ENCODE measurements at regions not wholly inside any gene's neighbourhood (a gene's known extent, or its start where the extent isn't known, plus 50 kb on each side); places are given as distances from the start of the nearest gene placed in this dataset.

DNA sequence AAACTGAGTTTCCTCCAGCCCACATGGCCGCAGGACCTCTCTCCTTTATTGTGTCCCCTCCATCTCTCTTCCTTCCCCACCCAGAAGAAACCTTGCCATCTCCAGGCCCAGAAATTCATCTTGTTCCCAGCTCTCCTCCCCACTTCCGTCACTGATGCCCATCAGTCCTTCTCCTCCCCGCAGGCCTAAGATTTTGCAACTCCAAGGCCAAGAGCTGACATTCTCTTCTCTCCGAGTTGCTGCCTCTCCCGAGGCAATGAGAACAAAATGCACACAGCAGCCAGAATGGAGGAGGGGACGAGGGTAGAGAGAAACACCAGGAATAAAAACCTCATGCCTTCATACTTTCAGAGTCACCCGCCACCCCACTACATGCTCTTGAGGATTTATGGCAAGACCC is 526.5 kb upstream of the PROK2 start:
- Histone ChIP-seq H3K36me3 (ENCODE audit: control insufficient read depth in 1 of 2, insufficient read depth in 2 of 2, low read length in 2 of 2) (no peaks in the 10 kb centered on the region), H3K27ac (ENCODE audit: low read length) (no peak overlapping the region), H3K9me3 (ENCODE audit: control insufficient read depth in 1 of 2, low read length in 2 of 2) (no peaks in the 10 kb centered on the region), H3K4me3 (ENCODE audit: low read depth in 1 of 2, low read length in 2 of 2) (no peak overlapping the region), H3K4me1 (ENCODE audit: control insufficient read depth in 1 of 2, insufficient read depth in 2 of 2, low read length in 2 of 2) (peaks cover 5 to 9% of the 10 kb centered on the region in 2 donors), H3K27me3 (ENCODE audit: low read depth, low read length) (no peaks in the 10 kb centered on the region)

DNA sequence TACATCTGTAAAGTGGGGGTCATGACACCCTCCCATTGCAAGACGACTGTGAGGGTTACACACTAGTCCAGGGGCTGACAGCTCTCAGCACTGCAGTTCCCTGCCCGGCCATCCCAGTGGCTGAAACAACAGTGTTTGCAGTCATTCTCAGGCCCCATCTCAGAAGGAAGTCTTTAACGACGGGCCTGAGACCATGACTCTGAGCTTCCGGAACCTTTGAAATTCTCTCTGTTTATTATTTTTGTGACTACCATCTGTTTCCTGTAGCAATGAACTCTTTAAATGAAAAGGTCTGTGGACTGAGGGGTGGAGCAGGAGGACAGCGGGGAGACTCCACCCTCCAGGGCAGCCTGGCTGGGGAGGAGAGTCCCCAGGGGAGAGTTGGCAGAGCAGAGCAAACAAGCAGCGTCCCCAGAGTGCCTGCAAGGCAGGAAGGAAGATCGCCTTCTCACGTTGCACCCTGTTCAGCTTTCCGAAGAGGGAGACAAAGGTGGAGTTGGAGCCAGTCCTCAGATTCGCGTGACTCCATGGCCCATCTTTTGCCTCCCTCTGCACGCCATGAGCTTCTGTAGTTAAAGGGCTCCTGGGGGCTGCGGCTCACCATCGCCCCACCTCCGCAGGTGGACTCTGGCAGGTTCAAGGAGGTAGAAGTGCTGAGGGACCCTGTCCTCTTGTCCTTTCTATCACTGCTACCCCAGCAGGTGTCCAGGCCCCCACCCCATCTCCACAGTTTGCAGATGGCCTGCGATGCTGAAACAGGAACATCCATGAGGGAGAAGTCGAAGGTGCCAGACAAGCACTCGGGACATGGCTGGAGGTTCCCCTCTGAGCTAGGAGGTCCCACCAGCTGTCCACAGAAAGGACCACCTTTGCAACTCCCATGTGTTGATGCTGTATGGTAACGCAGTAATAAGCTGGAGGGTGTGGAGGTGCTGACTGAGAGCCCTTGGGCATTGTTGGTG is 525.8 kb upstream of the PROK2 start:
- no peaks in the 10 kb centered on the region for H3K27me3 ChIP-seq (ENCODE audit: low read depth, low read length)
- H3K36me3 ChIP-seq (ENCODE audit: control insufficient read depth in 1 of 2, insufficient read depth in 2 of 2, low read length in 2 of 2) = no peaks in the 10 kb centered on the region
- H3K27ac ChIP-seq (ENCODE audit: low read length) = no peak overlapping the region
- no peak overlapping the region for H3K4me3 ChIP-seq (ENCODE audit: low read depth in 1 of 2, low read length in 2 of 2)
- no peaks in the 10 kb centered on the region for H3K9me3 ChIP-seq (ENCODE audit: control insufficient read depth in 1 of 2, low read length in 2 of 2)
- H3K4me1 ChIP-seq (ENCODE audit: control insufficient read depth in 1 of 2, insufficient read depth in 2 of 2, low read length in 2 of 2) = peaks cover 5 to 9% of the 10 kb centered on the region in 2 donors

DNA sequence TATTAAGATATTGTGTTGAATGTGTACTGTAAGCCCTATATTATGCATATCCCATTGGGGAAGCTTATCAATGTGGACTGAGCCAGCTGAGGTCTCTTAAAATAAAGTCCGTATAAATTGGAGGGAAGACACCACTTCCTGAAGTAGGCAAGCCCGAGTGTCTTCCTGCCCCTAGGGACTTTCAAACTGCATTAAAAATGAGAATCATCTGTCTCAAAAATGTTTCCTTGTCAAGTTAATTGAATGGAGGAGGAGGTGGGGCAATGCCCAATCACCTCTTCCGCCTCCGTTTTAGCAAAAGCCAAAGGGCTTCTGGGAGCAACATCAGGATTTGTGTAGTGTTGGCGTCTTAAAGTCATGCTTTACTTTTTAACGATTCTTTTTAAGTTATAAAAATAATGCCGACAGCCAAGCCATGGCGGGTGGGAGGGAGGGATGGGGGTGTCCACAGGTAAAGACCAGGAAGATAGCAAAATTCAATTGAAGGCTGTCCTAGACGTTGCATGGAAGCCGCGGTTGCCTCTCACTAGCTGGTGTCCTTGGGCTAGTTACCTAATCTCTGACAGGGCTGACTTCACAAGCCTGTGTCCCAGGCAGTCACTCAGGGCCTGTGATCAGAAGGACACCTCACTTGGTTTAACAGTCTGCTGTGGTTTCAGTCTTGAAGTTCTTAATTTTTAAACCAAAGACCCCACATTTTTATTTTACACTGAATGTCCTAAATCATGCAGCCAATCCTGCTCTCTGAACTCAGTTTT is 524.9 kb upstream of the PROK2 start:
- peaks cover 5 to 9% of the 10 kb centered on the region in 2 donors for H3K4me1 ChIP-seq (ENCODE audit: control insufficient read depth in 1 of 2, insufficient read depth in 2 of 2, low read length in 2 of 2)
- no peaks in the 10 kb centered on the region for H3K36me3 ChIP-seq (ENCODE audit: control insufficient read depth in 1 of 2, insufficient read depth in 2 of 2, low read length in 2 of 2)
- H3K27ac ChIP-seq (ENCODE audit: low read length) = no peak overlapping the region
- no peaks in the 10 kb centered on the region for H3K9me3 ChIP-seq (ENCODE audit: control insufficient read depth in 1 of 2, low read length in 2 of 2)
- no peaks in the 10 kb centered on the region for H3K27me3 ChIP-seq (ENCODE audit: low read depth, low read length)
- H3K4me3 ChIP-seq (ENCODE audit: low read depth in 1 of 2, low read length in 2 of 2) = no peak overlapping the region

DNA sequence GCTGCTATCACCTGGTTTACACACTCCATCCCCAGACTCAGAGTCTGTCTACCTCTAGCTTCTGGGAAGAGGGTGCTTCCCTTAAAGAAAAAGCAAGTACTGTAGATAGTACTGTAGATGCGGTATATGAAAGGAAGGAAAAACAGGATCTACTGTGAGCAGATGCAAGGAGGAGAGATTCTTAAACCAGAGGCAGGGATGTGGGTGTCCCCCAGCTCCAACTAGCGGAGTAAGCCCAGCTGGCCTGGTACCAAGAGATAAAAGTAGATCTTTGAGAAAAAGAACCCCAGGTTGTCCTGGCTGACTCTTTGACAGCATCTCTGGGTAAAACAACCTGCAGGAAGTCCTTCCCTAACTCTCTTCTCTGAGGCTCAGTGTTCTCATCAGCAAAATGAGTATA is 523.7 kb upstream of the PROK2 start:
- Histone ChIP-seq H3K4me3 (ENCODE audit: low read depth in 1 of 2, low read length in 2 of 2) (no peak overlapping the region), H3K27ac (ENCODE audit: low read length) (no peak overlapping the region), H3K4me1 (ENCODE audit: control insufficient read depth in 1 of 2, insufficient read depth in 2 of 2, low read length in 2 of 2) (peaks cover 5 to 9% of the 10 kb centered on the region in 2 donors), H3K27me3 (ENCODE audit: low read depth, low read length) (no peaks in the 10 kb centered on the region), H3K9me3 (ENCODE audit: control insufficient read depth in 1 of 2, low read length in 2 of 2) (no peaks in the 10 kb centered on the region), H3K36me3 (ENCODE audit: control insufficient read depth in 1 of 2, insufficient read depth in 2 of 2, low read length in 2 of 2) (no peaks in the 10 kb centered on the region)

DNA sequence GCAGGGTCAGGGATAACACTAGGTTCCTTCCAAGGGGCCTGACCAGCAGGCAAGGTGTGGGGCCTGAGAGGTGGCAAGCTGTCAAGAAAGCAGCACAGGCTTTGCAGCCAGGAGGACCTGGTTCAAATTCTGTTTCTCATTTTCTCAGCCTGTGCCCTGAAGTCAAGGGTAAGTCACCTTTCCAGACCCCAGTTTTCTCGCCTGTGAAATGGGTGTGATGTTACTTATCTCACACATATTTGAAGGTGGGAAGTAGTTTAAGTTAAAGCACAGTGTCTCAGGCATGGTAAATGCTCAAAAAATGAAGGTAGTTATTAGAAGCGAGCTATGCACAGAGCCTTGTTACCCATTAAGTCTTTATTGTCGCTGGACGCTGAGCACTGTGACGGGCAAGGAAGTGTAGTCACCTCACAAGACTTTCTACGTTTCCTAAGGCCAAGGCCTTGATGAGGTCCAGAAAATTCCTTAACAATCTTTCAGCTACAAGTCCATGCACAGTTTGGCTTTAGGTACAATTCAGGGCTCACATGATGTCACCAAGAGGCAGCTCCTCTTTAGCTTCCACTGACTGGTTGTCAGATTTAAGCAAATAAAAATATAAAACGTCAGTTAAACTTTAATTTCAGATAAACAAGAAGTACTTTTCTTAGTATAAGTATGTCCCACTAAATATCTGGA is 522.6 kb upstream of the PROK2 start:
- Histone ChIP-seq H3K9me3 (ENCODE audit: control insufficient read depth in 1 of 2, low read length in 2 of 2) (no peaks in the 10 kb centered on the region), H3K36me3 (ENCODE audit: control insufficient read depth in 1 of 2, insufficient read depth in 2 of 2, low read length in 2 of 2) (no peaks in the 10 kb centered on the region), H3K4me3 (ENCODE audit: low read depth in 1 of 2, low read length in 2 of 2) (no peak overlapping the region), H3K27me3 (ENCODE audit: low read depth, low read length) (no peaks in the 10 kb centered on the region), H3K27ac (ENCODE audit: low read length) (no peak overlapping the region), H3K4me1 (ENCODE audit: control insufficient read depth in 1 of 2, insufficient read depth in 2 of 2, low read length in 2 of 2) (peaks cover 5 to 9% of the 10 kb centered on the region in 2 donors)

DNA sequence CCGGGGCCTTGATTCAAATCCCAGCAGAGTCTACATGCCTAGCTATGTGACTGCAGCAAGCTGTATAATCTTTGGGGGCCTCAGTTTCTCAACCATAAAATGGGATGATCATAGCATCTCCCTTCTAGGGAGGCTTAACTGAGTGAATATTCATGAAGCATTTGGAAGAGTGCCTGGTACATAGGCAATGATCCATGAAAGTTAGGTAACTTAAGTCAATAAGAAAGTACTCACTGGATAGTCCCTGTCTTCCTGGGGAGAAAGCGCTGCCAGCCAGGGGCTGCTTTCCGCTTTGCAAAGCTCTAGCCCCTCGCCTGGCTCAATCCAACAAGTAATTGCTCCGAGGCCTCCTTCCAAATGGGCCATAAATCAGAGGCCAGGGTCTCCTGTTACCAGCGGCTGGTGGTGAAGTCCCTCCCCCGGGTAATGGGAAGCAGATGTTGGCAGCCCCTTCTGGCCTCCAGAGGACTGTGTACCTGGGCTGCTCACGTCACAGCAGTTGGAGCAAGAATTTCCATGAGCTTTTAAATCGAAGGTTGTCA is 521.9 kb upstream of the PROK2 start:
- Histone ChIP-seq H3K9me3 (ENCODE audit: control insufficient read depth in 1 of 2, low read length in 2 of 2) (no peaks in the 10 kb centered on the region), H3K4me3 (ENCODE audit: low read depth in 1 of 2, low read length in 2 of 2) (no peak overlapping the region), H3K27me3 (ENCODE audit: low read depth, low read length) (no peaks in the 10 kb centered on the region), H3K27ac (ENCODE audit: low read length) (no peak overlapping the region), H3K4me1 (ENCODE audit: control insufficient read depth in 1 of 2, insufficient read depth in 2 of 2, low read length in 2 of 2) (peaks cover 5 to 9% of the 10 kb centered on the region in 2 donors), H3K36me3 (ENCODE audit: control insufficient read depth in 1 of 2, insufficient read depth in 2 of 2, low read length in 2 of 2) (no peaks in the 10 kb centered on the region)

DNA sequence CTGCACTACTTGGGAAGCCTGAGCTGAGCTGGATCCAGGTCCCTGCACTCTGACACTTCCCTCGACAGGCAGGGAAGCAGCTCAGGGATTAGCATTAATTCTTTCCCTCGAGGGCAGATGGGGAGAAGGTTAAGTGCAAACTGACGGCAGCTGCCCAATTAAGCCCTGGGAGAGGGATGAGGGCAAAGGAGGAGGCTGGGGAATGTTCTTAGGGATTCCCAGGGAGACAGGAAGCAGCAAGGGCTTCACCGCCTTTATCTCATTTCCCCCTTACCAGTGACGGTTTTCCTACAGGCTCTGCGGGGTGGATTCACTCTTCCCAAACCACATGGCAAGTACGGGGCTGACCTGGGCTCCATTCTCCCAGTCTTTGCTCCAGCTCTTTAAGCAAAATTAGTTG is 519.0 kb upstream of the PROK2 start:
- no peaks in the 10 kb centered on the region for H3K9me3 ChIP-seq (ENCODE audit: control insufficient read depth in 1 of 2, low read length in 2 of 2)
- H3K27ac ChIP-seq (ENCODE audit: low read length) = no peak overlapping the region
- H3K36me3 ChIP-seq (ENCODE audit: control insufficient read depth in 1 of 2, insufficient read depth in 2 of 2, low read length in 2 of 2) = no peaks in the 10 kb centered on the region

DNA sequence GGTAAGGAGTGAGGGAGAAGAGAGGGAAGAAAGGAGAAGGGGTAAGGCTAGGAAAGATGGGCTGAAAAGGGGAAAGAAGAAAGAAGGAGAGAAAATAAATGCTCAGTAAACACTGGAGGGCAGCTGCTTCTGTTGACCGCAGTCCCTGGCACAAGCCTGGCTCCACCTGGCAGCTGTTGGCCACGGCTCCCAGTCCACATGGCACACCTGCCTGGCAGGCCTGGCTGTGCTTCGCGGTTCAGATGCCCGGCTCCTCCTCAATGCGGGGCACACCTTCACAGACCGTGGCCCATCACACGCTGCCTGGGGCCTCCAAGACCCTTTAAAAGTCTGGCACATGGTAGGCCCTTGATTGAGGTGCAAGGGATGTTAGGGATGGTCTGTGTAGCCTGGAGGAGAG is 516.8 kb upstream of the PROK2 start:
- H3K4me3 ChIP-seq (ENCODE audit: low read depth in 1 of 2, low read length in 2 of 2) = no peak overlapping the region
- no peaks in the 10 kb centered on the region for H3K27me3 ChIP-seq (ENCODE audit: low read depth, low read length)
- H3K4me1 ChIP-seq (ENCODE audit: control insufficient read depth in 1 of 2, insufficient read depth in 2 of 2, low read length in 2 of 2) = peaks cover 0 to 17% of the 10 kb centered on the region in 2 donors
- H3K9me3 ChIP-seq (ENCODE audit: control insufficient read depth in 1 of 2, low read length in 2 of 2) = no peaks in the 10 kb centered on the region
- no peaks in the 10 kb centered on the region for H3K36me3 ChIP-seq (ENCODE audit: control insufficient read depth in 1 of 2, insufficient read depth in 2 of 2, low read length in 2 of 2)
- H3K27ac ChIP-seq (ENCODE audit: low read length) = no peak overlapping the region

More for the DNA sequence above, 519.0 kb upstream of the PROK2 start:
- no peaks in the 10 kb centered on the region for H3K27me3 ChIP-seq (ENCODE audit: low read depth, low read length)
- H3K4me1 ChIP-seq (ENCODE audit: control insufficient read depth in 1 of 2, insufficient read depth in 2 of 2, low read length in 2 of 2) = peaks cover 0 to 3% of the 10 kb centered on the region in 2 donors
- no peak overlapping the region for H3K4me3 ChIP-seq (ENCODE audit: low read depth in 1 of 2, low read length in 2 of 2)

DNA sequence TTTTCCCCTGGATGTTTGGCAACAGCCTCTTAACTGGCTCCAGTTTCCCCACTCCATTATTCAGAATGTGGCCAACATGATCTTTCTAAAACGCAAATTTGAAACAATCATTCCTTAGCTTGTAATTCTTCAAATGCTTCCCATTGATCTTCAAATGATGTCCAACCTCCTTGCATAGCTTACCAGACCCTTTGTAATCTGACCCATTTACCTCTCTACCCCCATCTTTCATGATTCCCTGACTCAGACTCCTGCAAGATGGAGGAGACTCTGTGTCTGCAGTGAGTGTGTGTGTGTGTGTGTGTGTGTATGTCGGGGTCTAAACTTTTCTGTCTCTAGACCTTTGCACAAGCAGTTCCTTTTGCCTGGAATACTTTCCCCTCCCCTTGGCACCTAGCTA is 515.7 kb upstream of the PROK2 start:
- H3K36me3 ChIP-seq (ENCODE audit: control insufficient read depth in 1 of 2, insufficient read depth in 2 of 2, low read length in 2 of 2) = no peaks in the 10 kb centered on the region
- H3K27me3 ChIP-seq (ENCODE audit: low read depth, low read length) = no peaks in the 10 kb centered on the region
- no peaks in the 10 kb centered on the region for H3K9me3 ChIP-seq (ENCODE audit: control insufficient read depth in 1 of 2, low read length in 2 of 2)
- H3K4me1 ChIP-seq (ENCODE audit: control insufficient read depth in 1 of 2, insufficient read depth in 2 of 2, low read length in 2 of 2) = peaks cover 0 to 17% of the 10 kb centered on the region in 2 donors
- no peak overlapping the region for H3K27ac ChIP-seq (ENCODE audit: low read length)
- H3K4me3 ChIP-seq (ENCODE audit: low read depth in 1 of 2, low read length in 2 of 2) = no peak overlapping the region

DNA sequence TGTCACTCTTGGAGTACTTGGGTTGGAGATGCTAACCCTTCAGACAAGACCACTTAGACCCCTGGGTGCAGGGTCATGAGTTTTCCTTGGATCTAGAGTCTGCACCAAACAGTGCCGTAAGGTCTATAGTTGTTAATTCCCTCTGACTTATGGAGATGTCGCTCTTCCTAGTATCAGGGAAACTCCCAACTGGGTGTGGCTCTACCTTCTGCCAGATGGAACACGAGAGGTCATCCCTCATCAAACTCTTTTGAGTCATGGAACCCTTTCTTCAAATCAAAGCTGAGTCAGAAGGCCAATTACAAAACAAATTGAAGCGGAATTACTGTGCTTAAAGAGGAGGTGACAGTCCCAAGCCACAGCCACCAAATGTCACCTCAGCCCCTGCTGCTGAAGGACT is 514.9 kb upstream of the PROK2 start:
- Histone ChIP-seq H3K4me3 (ENCODE audit: low read depth in 1 of 2, low read length in 2 of 2) (no peak overlapping the region), H3K9me3 (ENCODE audit: control insufficient read depth in 1 of 2, low read length in 2 of 2) (no peaks in the 10 kb centered on the region), H3K4me1 (ENCODE audit: control insufficient read depth in 1 of 2, insufficient read depth in 2 of 2, low read length in 2 of 2) (peaks cover 0 to 17% of the 10 kb centered on the region in 2 donors), H3K36me3 (ENCODE audit: control insufficient read depth in 1 of 2, insufficient read depth in 2 of 2, low read length in 2 of 2) (no peaks in the 10 kb centered on the region), H3K27me3 (ENCODE audit: low read depth, low read length) (no peaks in the 10 kb centered on the region), H3K27ac (ENCODE audit: low read length) (no peak overlapping the region)

DNA sequence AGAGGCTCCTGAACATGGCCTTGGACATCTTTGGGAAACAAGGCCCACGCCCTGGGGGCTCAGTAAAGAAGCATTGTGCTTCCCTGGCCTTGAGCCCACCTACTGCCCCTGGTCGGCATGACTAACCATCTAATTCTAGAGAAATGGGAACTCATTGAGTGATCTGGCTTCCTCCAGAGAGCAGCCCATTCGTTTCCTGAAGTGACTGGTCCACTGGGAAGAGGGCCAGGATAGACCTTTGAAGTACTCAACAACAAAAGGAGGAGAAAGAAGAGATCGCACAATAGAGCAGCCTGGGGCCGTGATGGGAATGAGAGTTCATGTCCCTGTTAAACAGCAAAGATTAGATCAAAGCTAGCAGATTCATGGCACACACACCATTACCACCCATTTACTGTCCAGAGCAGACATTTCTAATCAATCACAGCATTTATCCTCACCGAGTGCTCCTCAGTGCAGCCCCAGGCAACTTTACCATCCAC is 514.4 kb upstream of the PROK2 start:
- no peaks in the 10 kb centered on the region for H3K9me3 ChIP-seq (ENCODE audit: control insufficient read depth in 1 of 2, low read length in 2 of 2)
- no peaks in the 10 kb centered on the region for H3K36me3 ChIP-seq (ENCODE audit: control insufficient read depth in 1 of 2, insufficient read depth in 2 of 2, low read length in 2 of 2)
- no peak overlapping the region for H3K4me3 ChIP-seq (ENCODE audit: low read depth in 1 of 2, low read length in 2 of 2)
- no peaks in the 10 kb centered on the region for H3K27me3 ChIP-seq (ENCODE audit: low read depth, low read length)
- peaks cover 0 to 17% of the 10 kb centered on the region in 2 donors for H3K4me1 ChIP-seq (ENCODE audit: control insufficient read depth in 1 of 2, insufficient read depth in 2 of 2, low read length in 2 of 2)
- H3K27ac ChIP-seq (ENCODE audit: low read length) = no peak overlapping the region
